OCI-LY7 (cell line): ENCODE measurements at regions not wholly inside any gene's neighbourhood (a gene's known extent, or its start where the extent isn't known, plus 50 kb on each side); places are given as distances from the start of the nearest gene placed in this dataset.

ENCODE experiments used
- CTCF ChIP-seq: fragments of 200-600 bp; sonication (generic); conservative IDR thresholded peaks from 2 replicates; pipeline ENCODE4 v1.5.1; 2014; ENCODE audit warnings: mild to moderate bottlenecking, antibody characterized with exemption, low read length, moderate library complexity, mixed read lengths
- EZH2phosphoT487 ChIP-seq: fragments of 200-600 bp; sonication (generic); IDR thresholded peaks from 2 replicates; pipeline ENCODE4 v1.6.1; 2018; ENCODE audit warnings: low read depth, borderline replicate concordance, mild to moderate bottlenecking, mixed run types, antibody characterized with exemption, low read length, moderate library complexity, mixed read lengths

- TF ChIP-seq CTCF: no peak
- no peak for TF ChIP-seq EZH2phosphoT487
Measured at GRCh38 chr16:59249011-59249410, 514.9 kb upstream of the GOT2 start.
